T-helper 1 cell (primary cell): ENCODE measurements at regions not wholly inside any gene's neighbourhood (a gene's known extent, or its start where the extent isn't known, plus 50 kb on each side); places are given as distances from the start of the nearest gene placed in this dataset.
"Not testable (repeated sequence)": the region's sequence is repeated elsewhere in the genome, so short reads cannot be mapped to it uniquely, and the experiment has no call there.

Source experiments
- DNase-seq, 5 donors: peaks; one replicate each; pipeline ENCODE4 v3.0.0-alpha.2; 2012 to 2020

DNA sequence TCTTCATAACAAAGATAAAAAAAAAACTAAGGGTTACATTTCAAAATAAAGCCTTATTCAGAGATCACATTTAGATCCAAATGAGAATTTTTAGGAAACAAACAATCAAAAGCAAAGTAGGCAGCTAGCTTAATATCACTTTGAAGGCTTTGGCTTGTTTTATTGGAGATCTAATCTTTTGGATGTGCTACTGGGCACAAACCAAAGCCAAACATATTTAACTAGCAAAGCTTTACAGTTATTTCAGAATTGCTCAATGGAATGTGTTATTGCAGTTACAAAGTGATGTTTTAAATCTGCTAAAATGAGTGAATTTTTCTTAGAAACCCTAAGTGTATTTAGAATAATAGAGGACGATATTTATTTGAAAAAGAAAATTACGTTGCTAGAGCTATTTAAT lies 114.7 kb upstream of the KLHL1 start:
- DNase-seq: no peak

DNA sequence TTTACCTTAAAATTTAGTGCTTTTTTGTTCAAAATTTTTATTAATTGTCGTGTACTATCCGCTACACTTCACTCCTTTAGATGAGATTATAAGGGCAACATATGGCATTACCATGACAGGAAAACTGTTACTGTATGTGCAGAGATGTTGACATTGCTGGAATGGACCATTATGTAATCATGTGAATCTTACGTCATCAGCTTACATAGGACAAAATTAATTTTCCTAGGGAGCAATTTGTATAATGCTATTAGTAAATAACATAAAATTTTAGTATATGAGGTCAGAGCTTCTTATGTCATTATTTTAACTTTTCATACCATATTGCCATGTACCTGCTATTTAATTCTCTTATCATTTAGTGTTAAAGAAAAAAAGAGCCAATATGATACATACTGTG lies 110.4 kb upstream of the KLHL1 start:
- DNase-seq: no peak

DNA sequence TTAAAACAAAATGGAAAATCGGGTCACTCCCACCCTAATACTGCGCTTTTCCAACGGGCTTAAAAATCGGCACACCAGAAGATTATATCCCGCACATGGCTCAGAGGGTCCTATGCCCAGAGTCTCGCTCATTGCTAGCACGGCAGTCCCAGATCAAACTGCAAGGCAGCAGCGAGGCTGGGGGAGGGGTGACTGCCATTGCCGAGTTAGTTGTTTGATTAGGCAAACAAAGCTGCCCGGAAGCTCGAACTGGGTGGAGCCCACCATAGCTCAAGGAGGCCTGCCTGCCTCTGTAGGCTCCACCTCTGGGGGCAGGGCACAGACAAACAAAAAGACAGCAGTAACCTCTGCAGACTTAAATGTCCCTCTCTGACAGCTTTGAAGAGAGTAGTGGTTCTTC lies 100.7 kb upstream of the KLHL1 start:
- not testable (repeated sequence) for DNase-seq

DNA sequence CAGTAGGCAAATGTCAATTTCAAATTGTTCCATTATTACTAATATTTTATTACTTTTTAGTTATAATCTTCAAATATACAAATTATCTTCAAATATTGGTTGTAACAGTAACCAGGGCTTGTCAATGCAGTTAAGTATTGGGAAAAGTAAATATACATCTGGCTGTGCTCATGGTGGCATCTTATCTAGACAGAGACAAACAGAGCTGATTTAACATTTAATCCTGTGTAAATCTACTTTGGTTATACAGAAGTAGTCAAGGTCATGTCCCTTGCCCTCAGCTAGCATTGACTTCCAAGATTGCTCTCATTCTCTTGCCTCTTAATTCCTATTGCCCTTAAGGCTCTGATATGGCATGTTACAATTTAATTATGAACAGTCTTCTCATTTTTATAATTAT lies 98.4 kb upstream of the KLHL1 start:
- DNase-seq: no peak

DNA sequence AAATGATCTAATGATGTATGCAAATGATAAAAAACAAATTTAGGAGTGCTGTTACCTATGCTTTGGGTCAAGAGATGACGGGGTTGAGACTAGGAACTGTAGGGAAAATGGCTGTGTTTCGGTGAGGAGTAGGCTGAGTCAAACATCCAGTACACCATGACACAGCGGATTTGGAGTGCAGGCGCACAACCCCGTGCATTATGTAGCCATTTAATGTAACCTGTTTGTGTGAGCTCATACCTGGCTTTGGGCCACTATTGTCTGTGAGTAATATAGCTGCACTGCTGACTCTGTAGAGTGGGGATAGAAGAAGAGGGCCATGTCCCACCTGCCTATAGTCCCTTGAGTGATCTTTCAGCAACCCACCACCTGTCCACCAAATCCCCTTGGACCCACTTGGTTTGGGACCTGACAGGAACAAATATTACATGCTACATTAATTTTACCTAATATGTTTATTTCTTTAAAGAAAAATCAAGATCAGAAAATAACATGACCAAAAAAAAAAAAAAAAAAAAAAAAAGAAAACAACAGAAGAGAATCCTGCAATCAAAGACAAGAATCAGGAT lies 95.5 kb upstream of the KLHL1 start:
- DNase-seq: no peak

DNA sequence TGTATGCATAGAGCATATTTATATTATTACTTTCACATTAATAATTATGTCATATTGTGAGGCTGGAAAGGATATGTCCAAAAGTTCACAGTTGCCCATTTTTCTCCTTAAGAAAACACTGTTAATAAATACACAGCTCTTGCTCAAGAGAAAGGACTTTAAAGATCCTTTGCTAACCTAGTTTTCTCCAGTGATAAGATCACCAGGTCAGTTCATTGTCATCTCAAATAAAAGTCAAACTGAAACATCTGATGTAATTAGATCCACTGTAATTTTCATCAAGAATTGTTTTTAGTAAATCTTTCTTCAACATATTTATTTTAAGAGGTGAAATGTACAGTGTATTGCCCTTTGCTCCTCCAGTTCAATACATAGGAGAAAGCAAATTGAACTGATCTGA lies 82.8 kb upstream of the KLHL1 start:
- no peak for DNase-seq

DNA sequence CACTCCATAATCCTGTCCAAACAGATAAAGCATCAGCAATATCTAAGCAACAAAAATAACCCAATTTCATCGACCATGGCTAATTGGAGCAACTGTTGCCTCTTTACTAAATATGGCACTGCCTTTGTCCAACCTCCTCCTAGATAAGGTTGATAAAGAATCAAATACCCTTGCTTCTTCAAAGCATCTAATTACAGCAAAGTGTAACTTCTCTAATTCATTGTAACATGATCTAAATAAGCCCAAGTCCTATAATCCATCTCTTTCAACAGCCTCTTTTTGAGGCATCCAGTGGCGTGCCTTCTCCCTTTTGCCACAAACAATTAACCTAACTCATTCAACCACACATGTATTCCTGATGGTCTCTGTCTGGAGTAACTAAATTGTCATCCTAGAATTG lies 81.7 kb upstream of the KLHL1 start:
- no peak for DNase-seq

DNA sequence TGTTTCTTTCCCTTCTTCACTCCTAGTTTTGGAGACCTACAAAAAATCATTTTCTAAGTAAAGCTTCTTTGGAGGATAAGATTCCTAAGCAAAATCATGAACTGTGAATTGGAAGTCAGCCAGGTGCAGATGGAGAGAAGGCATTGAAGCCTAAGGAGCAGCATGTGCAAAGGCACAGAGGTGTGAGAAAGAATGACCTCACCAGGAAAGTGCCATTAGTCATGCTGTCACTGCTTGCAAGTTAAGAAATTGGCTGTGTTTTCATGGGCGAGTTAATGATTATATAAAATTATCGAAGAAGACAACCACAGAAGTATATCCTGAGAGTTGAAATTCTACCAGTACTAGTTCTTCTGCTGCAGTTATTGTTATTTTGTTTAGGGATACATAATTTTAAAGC lies 80.3 kb upstream of the KLHL1 start:
- no peak for DNase-seq

DNA sequence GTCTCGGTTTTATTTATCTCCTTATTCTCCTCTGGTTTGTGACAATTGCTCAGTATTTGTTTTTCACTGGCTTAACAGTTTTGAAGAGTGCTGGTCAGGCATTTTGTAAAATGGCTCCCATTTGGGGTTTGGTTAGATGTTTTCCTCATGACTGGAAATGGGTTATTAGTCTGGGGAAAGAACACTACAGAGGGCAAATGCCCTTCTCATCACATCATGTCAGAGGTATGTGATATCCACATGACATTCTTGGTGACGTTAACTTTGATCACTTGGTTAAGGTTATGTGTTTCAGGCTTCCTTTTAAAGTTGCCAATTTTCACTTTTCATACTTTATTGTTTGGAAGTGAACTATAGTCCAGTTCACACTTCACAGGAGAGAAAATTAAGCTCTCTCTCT lies 74.8 kb upstream of the KLHL1 start:
- no peak for DNase-seq
